Esophagus squamous epithelium (tissue), 5 donors: ENCODE measurements at regions not wholly inside any gene's neighbourhood (a gene's known extent, or its start where the extent isn't known, plus 50 kb on each side); places are given as distances from the start of the nearest gene placed in this dataset.

Experiments used
- DNase-seq: peaks from one replicate; lab custom pipeline; 2025; lab: John Stamatoyannopoulos, UW
- H3K27ac ChIP-seq, 4 donors: fragments of 200-600 bp; sonication (generic); one replicate each; pipeline ENCODE4 v1.5.1; 2016 to 2019; ENCODE audit warnings: mild to moderate bottlenecking in 1 of 4
- H3K27me3 ChIP-seq, 4 donors: fragments of 200-600 bp; sonication (generic); 1 replicate in 3 of 4; 2 replicates in 1 of 4; pipeline versions ENCODE4 v1.5.1 to v1.6.0; 2017 to 2021; ENCODE audit warnings: antibody characterized with exemption in 1 of 4
- H3K36me3 ChIP-seq, 3 donors: fragments of 200-600 bp; sonication (generic); one replicate each; pipeline ENCODE4 v1.5.1; 2016 to 2019
- H3K4me1 ChIP-seq, 3 donors: fragments of 200-600 bp; sonication (generic); one replicate each; pipeline ENCODE4 v1.5.1; 2017 to 2019
- H3K4me3 ChIP-seq, 4 donors: fragments of 200-600 bp; sonication (generic); 1 replicate in 3 of 4; 2 replicates in 1 of 4; pipeline ENCODE4 v1.5.1; 2016 to 2019; ENCODE audit warnings: mild to moderate bottlenecking in 2 of 4, moderate library complexity in 1 of 4
- H3K9me3 ChIP-seq, 3 donors: fragments of 200-600 bp; sonication (generic); one replicate each; pipeline ENCODE4 v1.5.1; 2016 to 2019
- POLR2A ChIP-seq, 4 donors: fragments of 450-650 bp; IDR thresholded peaks; one replicate each; pipeline ENCODE4 v1.6.1; 2017; ENCODE audit warnings: antibody characterized with exemption in 4 of 4, mild to moderate bottlenecking in 4 of 4, moderate library complexity in 3 of 4
- whole genome bisulfite sequencing, 2 donors: methylation state at CpG; one replicate each; pipeline ENCODE4 v1.1.5; 2018; 5-methylcytosine and 5-hydroxymethylcytosine counted together
- intact Hi-C: fragments of 100-400 bp; cut with DNase I; formaldehyde crosslinking; loops from one replicate; pipeline ENCODE4 v1.15.0; 2022
- TF ChIP-seq, protein P1 (sequence below), 6 experiments: fragments of 450-650 bp in 4 of 6; fragments of 200-600 bp in 2 of 6; sonication (generic) in 2 of 6; IDR thresholded peaks; one replicate each; pipeline ENCODE4 v1.5.1; 2016 to 2019; ENCODE audit warnings: antibody characterized with exemption in 6 of 6, mild to moderate bottlenecking in 4 of 6, moderate library complexity in 4 of 6
- donor health status: DM: yes; HTN: yes; CAD: no.

DNA sequence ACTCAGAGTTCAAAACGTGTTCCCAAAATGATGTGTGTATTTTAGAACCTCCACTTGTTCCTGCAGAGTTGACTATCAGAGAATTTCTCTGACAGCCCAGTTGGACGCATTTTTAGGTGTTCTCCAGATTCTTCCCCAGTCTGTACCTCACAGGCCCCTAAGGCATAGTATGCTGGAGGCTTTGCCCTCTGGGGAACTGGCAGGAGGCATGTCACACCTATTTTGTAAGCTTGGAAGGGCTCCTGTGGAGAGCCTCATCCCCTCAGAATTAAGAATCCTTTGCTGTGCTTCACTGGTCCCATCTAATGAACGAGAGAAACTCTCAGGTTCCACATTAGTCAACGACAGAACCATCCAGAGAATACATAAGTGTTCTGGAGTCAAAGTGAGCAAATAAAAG lies 144.1 kb upstream of the SLC30A5 start:
- peaks cover 0 to 40% (median 12%) of the 10 kb centered on the region in 3 donors for H3K4me1 ChIP-seq
- no peaks in the 10 kb centered on the region for H3K9me3 ChIP-seq
- intact Hi-C loops, result no loop called here
- TF ChIP-seq, protein P1, sequence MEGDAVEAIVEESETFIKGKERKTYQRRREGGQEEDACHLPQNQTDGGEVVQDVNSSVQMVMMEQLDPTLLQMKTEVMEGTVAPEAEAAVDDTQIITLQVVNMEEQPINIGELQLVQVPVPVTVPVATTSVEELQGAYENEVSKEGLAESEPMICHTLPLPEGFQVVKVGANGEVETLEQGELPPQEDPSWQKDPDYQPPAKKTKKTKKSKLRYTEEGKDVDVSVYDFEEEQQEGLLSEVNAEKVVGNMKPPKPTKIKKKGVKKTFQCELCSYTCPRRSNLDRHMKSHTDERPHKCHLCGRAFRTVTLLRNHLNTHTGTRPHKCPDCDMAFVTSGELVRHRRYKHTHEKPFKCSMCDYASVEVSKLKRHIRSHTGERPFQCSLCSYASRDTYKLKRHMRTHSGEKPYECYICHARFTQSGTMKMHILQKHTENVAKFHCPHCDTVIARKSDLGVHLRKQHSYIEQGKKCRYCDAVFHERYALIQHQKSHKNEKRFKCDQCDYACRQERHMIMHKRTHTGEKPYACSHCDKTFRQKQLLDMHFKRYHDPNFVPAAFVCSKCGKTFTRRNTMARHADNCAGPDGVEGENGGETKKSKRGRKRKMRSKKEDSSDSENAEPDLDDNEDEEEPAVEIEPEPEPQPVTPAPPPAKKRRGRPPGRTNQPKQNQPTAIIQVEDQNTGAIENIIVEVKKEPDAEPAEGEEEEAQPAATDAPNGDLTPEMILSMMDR (IDR thresholded peaks at IDR 0.05), result no peak
- TF ChIP-seq POLR2A (IDR thresholded peaks at IDR 0.05), result no peak
- no peak for DNase-seq
- peak overlapping the region in 2 of 4 donors; percentile 11 to 39 for H3K27ac ChIP-seq
- WGBS, 2 donors, result 33 to 40% methylated on average over 3 to 4 of the region's 4 CpGs
- no peak overlapping the region for H3K4me3 ChIP-seq
- no peaks in the 10 kb centered on the region for H3K27me3 ChIP-seq
- H3K36me3 ChIP-seq, result no peaks in the 10 kb centered on the region

DNA sequence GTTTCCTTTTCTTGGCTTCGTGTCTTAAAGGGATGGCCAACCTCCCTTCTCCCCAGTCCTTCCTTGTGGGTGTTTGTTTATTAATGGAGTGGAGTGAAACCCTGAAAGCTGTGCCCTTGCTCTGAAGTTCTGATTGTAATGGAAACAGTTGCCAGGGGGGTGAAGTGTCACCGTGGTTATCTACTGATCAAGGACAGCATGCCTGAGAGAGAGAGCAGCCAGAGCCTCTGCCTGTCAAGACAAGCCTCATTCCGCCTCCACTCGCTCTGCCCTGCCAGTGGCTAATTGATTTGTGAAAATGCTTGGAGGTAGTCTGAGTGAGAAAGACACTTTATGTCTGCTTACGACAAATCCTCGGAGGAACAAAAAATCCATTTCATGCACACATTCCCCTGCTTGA lies 143.7 kb upstream of the SLC30A5 start:
- intact Hi-C loops, result no loop called here
- Histone ChIP-seq H3K9me3 (no peaks in the 10 kb centered on the region), H3K27ac (peak overlapping the region in 2 of 4 donors; percentile 11 to 39)

DNA sequence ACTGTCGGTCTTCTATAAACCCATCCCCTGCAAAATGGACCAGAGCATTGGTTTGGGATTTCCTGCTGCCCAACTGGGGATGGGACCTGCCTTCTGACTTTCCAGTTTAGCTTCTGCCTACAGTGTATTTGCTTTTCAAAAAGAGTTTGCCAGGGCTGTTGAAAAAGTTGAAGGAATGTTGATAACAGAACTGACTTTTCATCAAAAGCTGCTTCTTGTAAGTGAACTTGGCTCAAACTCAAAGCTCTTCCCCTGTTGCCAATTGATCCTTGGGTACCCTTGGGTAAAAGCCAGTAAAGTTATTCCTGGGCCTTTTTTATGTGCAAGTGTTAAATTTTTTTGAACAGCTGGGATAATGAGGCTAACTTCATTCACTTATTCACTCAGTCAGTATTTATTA lies 142.9 kb upstream of the SLC30A5 start:
- peak overlapping the region in 1 of 4 donors; percentile 11 for H3K27ac ChIP-seq
- H3K36me3 ChIP-seq, result no peaks in the 10 kb centered on the region
- intact Hi-C loops, result no loop called here
- TF ChIP-seq, protein P1 (IDR thresholded peaks at IDR 0.05), result no peak
- TF ChIP-seq POLR2A (IDR thresholded peaks at IDR 0.05), result no peak
- no peak overlapping the region for H3K4me3 ChIP-seq
- no peak for DNase-seq
- no peaks in the 10 kb centered on the region for H3K27me3 ChIP-seq
- H3K9me3 ChIP-seq, result no peaks in the 10 kb centered on the region
- H3K4me1 ChIP-seq, result peaks cover 0 to 41% (median 12%) of the 10 kb centered on the region in 3 donors
- WGBS, 2 donors, result 38 to 50% methylated on average over 1 of the region's 1 CpG

More for the DNA sequence above, 143.7 kb upstream of the SLC30A5 start:
- no peaks in the 10 kb centered on the region for H3K36me3 ChIP-seq
- TF ChIP-seq POLR2A (IDR thresholded peaks at IDR 0.05), result no peak
- TF ChIP-seq, protein P1 (IDR thresholded peaks at IDR 0.05), result no peak
- peaks cover 0 to 41% (median 12%) of the 10 kb centered on the region in 3 donors for H3K4me1 ChIP-seq
- no peak for DNase-seq
- WGBS, 2 donors, result 24 to 32% methylated on average over 5 to 6 of the region's 6 CpGs
- H3K4me3 ChIP-seq, result no peak overlapping the region
- no peaks in the 10 kb centered on the region for H3K27me3 ChIP-seq

DNA sequence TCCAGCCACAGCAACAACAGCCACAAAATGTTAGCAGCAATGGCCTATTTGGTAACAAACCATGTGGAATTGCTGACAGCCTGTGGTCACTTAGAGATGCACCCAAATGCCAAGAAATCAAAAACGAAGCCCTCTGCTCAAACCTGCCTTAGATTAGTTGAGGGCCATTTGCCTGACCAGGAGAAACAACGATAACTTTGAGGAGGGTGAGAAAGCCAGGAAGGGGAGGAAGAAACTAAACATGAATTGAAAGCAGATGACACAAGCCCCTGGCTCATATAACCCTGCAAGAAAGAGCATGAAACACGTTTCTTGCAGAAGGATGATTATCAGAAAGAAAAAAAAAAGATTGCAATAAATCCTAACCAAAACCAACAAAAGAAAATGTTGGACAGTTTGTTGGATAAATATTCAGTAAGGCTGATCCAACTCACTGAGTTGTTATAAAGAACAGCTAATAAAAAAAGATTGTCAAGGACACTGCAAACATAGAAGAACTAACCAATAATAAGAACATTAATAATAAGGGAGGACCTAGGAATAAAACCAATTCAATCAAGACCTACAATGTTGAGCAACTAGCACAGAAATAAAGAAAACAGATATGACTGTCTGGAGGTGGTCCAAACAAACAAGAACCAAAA lies 140.5 kb upstream of the SLC30A5 start:
- Histone ChIP-seq H3K36me3 (no peaks in the 10 kb centered on the region), H3K27me3 (no peaks in the 10 kb centered on the region), H3K27ac (peak overlapping the region in 2 of 4 donors; percentile 3 to 46), H3K4me1 (peaks cover 0 to 41% (median 12%) of the 10 kb centered on the region in 3 donors), H3K9me3 (no peaks in the 10 kb centered on the region), H3K4me3 (no peak overlapping the region)
- no peak for DNase-seq
- intact Hi-C loops, result no loop called here
- TF ChIP-seq, protein P1 (IDR thresholded peaks at IDR 0.05), result no peak
- TF ChIP-seq POLR2A (IDR thresholded peaks at IDR 0.05), result no peak
- WGBS, 2 donors, result 24 to 29% methylated on average over 3 of the region's 3 CpGs

GRCh38 chr5:68953875-68954617 lies 139.8 kb upstream of the SLC30A5 start:
- Histone ChIP-seq H3K27ac (peak overlapping the region in 2 of 4 donors; percentile 36 to 45), H3K27me3 (no peaks in the 10 kb centered on the region), H3K4me1 (peaks cover 0 to 41% (median 12%) of the 10 kb centered on the region in 3 donors), H3K4me3 (no peak overlapping the region), H3K36me3 (no peaks in the 10 kb centered on the region), H3K9me3 (no peaks in the 10 kb centered on the region)
- 30 to 34% methylated on average over 9 of the region's 9 CpGs for WGBS, 2 donors
- no peak for DNase-seq
- intact Hi-C loops, result no loop called here
- TF ChIP-seq, protein P1 (IDR thresholded peaks at IDR 0.05), result no peak
- TF ChIP-seq POLR2A (IDR thresholded peaks at IDR 0.05), result no peak
